ENCODE measurements at regions not wholly inside any gene's neighbourhood (a gene's known extent, or its start where the extent isn't known, plus 50 kb on each side); places are given as distances from the start of the nearest gene placed in this dataset.

- DNase-seq (ENCODE audit: low spot score) (no peak), ATAC-seq (no peak)
- TF ChIP-seq AR (CRISPR knock-in tag; IDR thresholded peaks at IDR 0.05): no peak
- no peak for TF ChIP-seq ZNF232 (CRISPR knock-in tag; IDR thresholded peaks at IDR 0.05)
- TF ChIP-seq GTF2I (CRISPR knock-in tag; conservative IDR thresholded peaks at IDR 0.05): no peak
- no peak for TF ChIP-seq FOXP1 (CRISPR knock-in tag; IDR thresholded peaks at IDR 0.05; ENCODE audit: borderline replicate concordance)
- TF ChIP-seq ZMAT4 (CRISPR knock-in tag; IDR thresholded peaks at IDR 0.05): no peak
- no peak for TF ChIP-seq IRF2 (CRISPR knock-in tag; IDR thresholded peaks at IDR 0.05; ENCODE audit: borderline replicate concordance, low read depth)
- TF ChIP-seq MAX (CRISPR knock-in tag; IDR thresholded peaks at IDR 0.05): no peak
- TF ChIP-seq SP1 (CRISPR knock-in tag; conservative IDR thresholded peaks at IDR 0.05): no peak
- TF ChIP-seq E2F5 (CRISPR knock-in tag; IDR thresholded peaks at IDR 0.05): no peak
- TF ChIP-seq PRDM15 (CRISPR knock-in tag; IDR thresholded peaks at IDR 0.05): no peak
- no peak for TF ChIP-seq MYBL2 (CRISPR knock-in tag; IDR thresholded peaks at IDR 0.05)
- no peak for TF ChIP-seq SOX15 (CRISPR knock-in tag; IDR thresholded peaks at IDR 0.05)
- no peak for TF ChIP-seq HMGXB4 (CRISPR knock-in tag; IDR thresholded peaks at IDR 0.05)
- no peak for TF ChIP-seq RELA (CRISPR knock-in tag; IDR thresholded peaks at IDR 0.05; ENCODE audit: borderline replicate concordance)
- TF ChIP-seq MLX (CRISPR knock-in tag; IDR thresholded peaks at IDR 0.05): no peak
- peaks cover 1% of the 10 kb centered on the region for H3K36me3 Mint-ChIP-seq
- ChIA-PET CTCF (no interaction called here), POLR2A (no interaction called here)
- H3K4me1 Mint-ChIP-seq: no peaks in the 10 kb centered on the region
- H3K27ac Mint-ChIP-seq: no peak overlapping the region
- no peaks in the 10 kb centered on the region for H3K27me3 Mint-ChIP-seq (ENCODE audit: low read depth)
- H3K9me3 Mint-ChIP-seq: peaks cover 2% of the 10 kb centered on the region
- no peak overlapping the region for H3K4me3 Mint-ChIP-seq
Observed at GRCh38 chr13:66089711-66090110, 1140.4 kb downstream of the PCDH9 start.

GRCh38 chr13:66087269-66087710, 1142.8 kb downstream of the PCDH9 start:
- Mint-ChIP-seq H3K4me3 (no peak overlapping the region), H3K9me3 (no peaks in the 10 kb centered on the region), H3K36me3 (no peaks in the 10 kb centered on the region), H3K27ac (no peak overlapping the region), H3K4me1 (no peaks in the 10 kb centered on the region), H3K27me3 (ENCODE audit: low read depth) (no peaks in the 10 kb centered on the region)
- no peak for ATAC-seq
- CTCF ChIA-PET: no interaction called here
- POLR2A ChIA-PET: no interaction called here
- no peak for DNase-seq (ENCODE audit: low spot score)
- TF ChIP-seq IRF1 (CRISPR knock-in tag; IDR thresholded peaks at IDR 0.05): no peak
- TF ChIP-seq ZNF416 (CRISPR knock-in tag; IDR thresholded peaks at IDR 0.05): no peak
- no peak for TF ChIP-seq ZNF317 (CRISPR knock-in tag; IDR thresholded peaks at IDR 0.05; ENCODE audit: borderline replicate concordance, low read depth)
